Fibroblast of skin of scalp (primary cell): ENCODE measurements at regions not wholly inside any gene's neighbourhood (a gene's known extent, or its start where the extent isn't known, plus 50 kb on each side); places are given as distances from the start of the nearest gene placed in this dataset.

Experiments
- DNase-seq: peaks from one replicate; pipeline ENCODE4 v3.0.0-alpha.2; 2013

DNA sequence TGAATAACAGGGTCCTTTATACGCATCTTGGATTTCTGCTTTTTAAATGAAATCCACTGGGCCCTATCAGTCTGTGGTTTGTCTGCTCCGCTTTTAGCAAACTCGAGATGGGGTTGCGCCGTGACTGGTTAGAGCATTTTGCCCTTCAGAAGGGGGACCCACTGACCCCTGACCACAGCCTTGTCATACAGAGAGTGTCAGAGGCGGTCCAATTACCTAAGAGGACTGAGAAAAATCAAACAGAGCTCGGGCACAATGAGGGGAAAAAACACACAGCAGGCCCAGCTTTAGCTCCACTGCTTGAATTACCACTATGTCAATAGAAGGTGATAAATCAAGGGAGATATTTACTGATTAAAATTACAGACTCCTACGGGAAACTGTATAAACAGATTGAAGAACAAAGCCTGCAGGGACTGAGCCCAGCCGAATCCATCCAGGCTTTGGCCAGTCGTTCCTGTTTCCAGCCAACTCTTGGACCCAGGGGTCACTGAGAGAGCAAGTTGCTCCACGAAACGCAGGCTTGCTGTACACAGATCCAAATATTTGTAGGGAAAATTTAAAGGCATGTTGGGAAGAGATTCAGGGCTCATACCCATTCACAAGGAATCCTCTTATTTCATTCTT lies 131.9 kb upstream of the ZFHX3 start:
- DNase-seq: no peak

DNA sequence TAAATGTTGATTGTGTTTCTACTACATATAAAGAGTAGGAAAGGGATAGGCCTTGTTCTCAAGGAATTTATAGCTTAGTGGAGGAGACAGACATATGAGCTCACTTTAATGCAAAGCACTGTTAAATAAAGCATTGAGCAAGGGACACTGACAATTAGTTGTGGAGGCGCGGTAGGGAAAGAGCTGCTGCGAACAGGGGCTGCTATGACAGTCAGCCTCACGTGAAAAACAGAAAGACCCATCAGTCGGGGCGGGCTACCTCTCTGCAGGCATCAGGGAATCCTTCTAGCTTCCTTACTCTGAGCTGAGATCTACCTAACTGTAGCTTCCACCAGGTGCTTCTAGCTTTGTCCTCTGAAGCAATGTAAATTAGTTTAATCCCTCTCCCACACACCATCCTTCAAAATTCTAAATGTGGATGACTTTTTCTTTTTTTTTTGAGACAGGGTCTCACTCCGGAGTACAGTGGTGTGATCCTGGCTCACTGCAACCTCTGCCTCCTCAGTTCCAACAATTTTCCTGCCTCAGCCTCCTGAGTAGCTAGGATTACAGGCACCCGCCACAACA lies 129.9 kb upstream of the ZFHX3 start:
- no peak for DNase-seq

GRCh38 chr16:73176577-73177013 lies 128.7 kb upstream of the ZFHX3 start:
- DNase-seq: peak; percentile 95

DNA sequence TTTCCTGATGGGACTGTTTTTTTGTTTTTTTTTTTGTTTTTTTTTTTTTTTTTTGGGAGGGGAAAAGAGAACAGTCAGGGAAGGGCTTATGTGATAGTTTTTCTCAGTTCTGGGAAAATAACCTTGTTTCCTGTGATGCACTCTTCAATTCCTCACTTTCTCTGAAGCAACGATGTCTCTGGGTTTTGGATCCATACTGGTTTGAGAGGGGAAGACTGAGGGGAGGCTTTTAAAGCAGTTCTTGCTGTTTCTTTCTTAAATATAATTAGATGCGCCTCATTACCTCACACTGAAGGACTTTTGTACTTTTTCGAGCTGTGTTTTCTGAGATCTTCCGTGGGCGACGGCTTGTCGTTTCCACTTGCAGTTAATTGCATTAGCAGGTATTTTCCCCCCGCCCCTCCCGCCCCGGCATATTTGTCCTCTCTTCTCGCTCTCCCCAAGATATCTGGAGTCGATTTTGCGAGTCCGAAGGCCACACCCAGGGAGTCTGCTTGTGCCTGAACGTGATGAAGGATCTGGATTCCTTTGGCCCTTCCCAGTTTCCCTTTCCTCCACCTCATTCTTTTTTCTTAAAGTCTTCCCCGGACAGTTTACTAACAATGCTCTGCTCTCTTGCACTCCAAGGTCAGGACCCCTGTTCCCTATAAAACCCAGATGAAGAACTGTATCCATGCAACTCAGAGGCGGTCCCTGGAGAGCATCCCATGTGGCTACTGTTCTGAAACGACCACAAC lies 125.2 kb upstream of the ZFHX3 start:
- no peak for DNase-seq

DNA sequence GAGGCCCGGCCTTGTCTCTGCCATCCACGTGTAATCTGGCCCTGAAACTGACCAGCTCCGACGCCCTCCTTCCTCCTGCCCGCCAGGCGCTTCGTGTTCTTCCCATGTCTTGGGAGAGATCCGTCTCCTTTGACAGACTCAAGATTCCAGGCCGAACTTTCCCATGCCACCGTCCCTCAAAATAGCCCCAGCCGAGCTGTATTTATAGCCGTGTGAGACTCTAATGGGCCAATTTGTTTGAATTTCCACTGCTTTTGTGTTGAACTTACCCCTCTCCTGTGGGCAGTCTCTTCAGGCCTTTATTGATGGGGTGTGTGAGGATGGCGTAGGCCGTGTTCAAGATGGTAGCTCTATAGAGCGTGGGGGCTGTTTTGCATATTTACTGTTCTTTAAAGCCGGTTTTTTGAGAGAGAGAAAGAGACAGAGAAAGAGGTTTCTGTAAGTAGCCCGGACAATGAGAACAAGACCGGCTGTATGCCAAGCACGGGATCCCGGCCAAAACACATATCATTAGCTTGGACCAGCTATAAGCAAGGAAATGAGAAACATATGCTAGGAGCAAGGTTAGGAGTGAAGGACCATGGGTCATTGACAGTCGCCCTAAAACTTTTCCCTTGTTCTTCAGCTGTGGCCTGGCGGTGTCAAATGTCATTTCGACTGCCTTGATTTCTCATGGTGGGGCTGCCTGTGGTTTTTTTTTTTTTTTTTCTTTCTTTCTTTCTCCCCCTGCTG lies 124.5 kb upstream of the ZFHX3 start:
- peak; percentile 95 for DNase-seq

DNA sequence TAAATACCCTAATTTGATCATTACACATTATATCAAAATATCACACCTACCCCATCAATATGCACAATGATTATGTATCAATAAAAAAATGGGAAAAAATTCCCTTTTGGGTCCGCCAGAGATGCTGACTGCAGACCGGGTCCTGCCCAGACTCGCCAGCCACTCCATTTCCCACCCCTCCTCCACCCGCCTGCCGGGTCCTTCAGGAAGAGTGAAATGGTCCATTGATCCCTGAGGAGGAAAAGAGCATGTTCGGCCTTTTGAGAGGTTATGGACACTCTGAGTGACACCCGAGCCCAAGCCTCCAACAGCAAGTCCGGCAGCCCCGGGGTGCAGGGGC lies 123.9 kb upstream of the ZFHX3 start:
- DNase-seq: no peak

DNA sequence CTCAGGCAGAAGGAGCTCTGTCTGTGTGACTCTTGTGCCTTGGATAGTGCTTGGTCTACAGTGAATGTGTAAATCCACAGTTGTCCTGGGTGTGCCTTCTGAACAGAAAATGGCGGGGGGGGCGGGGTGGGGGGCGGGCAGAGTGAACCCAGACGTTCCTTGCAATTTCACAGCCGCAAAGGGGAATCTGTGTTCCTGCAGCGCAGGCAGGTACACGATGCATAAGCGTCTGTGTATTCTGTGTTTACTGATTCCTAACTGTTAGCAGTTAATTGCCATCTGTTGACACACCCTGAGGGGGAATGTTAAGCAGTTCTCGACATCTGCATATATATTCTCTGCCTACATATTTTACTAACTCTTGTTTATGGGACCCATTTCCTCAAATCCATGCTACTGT lies 123.5 kb upstream of the ZFHX3 start:
- peak; percentile 14 for DNase-seq

- DNase-seq: no peak
Measured at GRCh38 chr16:73170612-73171038, 122.7 kb upstream of the ZFHX3 start.

GRCh38 chr16:73166947-73167550 lies 119.1 kb upstream of the ZFHX3 start:
- DNase-seq: no peak

DNA sequence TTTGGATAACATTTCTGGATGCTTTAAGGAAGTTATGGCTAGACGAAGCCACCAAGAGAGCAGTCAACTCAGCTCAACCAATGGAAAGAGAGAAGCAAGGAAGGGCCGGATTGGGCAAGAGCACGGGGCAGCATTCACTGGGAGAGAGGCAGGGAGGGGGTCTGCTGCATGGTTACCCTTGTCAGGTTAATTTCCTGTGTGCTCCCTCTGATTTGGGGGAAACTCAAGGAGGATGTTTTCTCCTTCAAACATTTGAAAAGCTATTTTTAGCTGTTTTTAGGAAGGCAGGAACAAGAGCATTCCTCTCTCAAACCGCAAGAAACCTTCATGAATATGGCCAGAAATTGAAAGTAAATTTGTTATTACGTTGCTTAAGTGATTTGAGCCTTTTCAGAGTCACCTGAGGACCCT lies 118.5 kb upstream of the ZFHX3 start:
- DNase-seq: no peak

GRCh38 chr16:73163238-73163815 lies 115.4 kb upstream of the ZFHX3 start:
- DNase-seq: no peak

- no peak for DNase-seq
Measured at GRCh38 chr16:73161977-73162376, 114.0 kb upstream of the ZFHX3 start.

DNA sequence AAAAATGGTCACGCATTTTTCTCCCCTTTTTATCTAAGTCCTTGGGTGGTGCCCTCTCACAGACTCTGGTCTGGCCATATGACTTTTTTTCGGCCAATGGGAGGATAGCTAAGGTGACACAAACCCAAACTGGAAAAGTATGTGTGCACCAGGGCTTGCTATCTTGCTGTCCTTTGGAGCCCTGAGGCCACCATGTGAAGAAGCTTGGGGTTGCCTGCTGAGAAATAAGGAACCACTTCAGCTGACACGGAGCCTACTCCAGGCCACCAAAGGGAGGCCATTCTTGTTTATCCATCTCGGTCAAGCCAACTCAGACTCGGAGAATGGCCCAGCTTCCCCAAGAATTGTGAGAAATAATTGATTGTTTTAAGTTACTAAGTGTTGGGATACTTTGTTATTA lies 111.4 kb upstream of the ZFHX3 start:
- DNase-seq: no peak

DNA sequence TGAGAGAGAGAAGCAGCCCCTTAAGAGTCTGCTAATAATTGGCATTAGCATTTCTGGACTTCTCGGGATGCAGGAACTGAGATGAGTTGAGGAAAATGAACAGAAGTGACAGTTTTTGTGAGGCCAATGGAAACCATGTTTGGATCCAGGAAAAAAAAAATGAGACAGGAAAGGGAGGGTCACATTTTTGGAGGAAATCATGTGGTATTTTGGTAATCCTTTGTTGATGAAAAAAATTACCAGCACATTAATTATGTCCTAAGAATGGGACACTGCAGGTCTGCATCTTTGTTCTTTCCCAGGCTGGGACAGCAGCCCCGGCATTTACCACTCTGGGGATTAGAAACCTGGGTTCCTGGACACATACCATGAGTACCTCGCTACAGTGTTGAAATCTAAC lies 109.9 kb upstream of the ZFHX3 start:
- DNase-seq: no peak

DNA sequence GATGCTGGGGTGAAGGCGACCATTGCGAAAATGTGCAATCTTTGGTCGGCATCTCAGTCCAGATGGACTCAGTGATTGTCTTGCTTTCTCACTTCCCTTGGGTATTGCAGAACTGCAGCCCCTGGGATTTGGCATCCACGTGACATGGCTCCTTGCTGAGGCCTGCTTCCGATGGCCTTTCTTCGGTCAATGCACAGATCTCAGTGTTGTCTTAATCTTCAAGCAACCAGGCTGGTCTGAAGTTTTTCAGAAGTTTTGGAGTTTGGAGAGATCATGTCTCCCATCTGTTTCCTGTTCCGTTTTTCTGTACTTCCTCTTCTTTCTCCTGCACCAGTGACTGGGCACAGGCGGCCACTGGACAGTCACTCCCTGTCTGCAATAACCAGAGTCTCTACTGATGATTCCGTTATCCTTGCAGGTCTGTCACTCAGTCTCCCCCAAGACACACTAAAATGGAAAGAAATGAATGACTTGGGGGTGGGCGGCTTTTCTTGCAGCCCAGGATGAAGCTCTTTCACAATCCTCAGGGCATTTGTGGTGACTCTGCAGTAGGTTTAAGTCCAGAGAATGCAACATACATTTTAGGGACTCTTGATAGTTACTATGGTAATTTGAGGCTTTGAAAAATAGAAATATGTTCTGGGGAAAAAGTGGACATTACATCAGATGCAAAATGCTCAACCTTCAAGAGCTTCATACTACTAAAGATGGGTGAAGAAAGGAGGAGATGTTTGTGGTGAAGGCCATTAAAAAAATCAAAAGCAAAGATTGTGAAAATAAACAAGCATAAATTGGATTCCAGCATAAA lies 106.3 kb upstream of the ZFHX3 start:
- DNase-seq: no peak

DNA sequence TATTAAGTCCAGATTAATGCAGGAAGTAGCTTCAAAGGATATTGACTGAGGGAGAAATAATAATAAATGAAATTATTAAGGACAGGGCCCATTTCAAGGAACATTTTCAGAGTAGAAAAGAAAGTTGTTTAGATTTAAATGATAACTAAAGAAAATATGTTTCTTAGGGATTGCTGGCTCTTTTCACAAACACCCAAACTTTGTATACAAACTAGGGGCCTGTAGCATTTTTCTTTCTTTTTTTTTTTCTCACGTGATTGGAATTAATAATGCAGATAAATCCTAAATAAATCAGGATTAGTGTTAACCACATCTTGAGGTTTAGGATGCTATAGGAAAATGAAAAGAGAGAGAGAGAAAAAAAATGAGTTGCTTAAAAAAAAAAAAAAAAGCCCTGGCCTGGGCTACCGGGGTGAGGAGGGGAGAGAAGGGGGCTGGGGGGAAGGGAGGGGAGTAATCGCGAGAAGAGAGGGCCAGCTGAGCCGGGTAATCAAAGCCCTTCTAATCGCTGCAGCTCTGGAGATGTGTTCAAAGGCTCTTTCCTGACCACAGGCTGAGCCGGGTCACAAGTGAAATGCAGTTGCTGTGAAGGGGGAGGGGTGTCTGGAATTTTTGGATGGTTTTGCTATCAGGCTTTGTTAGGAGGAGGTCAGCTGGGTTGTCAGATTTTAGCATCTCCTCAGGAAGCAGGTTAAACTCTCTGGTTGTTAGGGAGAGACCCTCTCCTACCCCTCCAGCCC lies 104.6 kb upstream of the ZFHX3 start:
- DNase-seq: no peak

GRCh38 chr16:73151941-73152340 lies 104.0 kb upstream of the ZFHX3 start:
- DNase-seq: no peak

GRCh38 chr16:73151225-73151624 lies 103.3 kb upstream of the ZFHX3 start:
- no peak for DNase-seq

DNA sequence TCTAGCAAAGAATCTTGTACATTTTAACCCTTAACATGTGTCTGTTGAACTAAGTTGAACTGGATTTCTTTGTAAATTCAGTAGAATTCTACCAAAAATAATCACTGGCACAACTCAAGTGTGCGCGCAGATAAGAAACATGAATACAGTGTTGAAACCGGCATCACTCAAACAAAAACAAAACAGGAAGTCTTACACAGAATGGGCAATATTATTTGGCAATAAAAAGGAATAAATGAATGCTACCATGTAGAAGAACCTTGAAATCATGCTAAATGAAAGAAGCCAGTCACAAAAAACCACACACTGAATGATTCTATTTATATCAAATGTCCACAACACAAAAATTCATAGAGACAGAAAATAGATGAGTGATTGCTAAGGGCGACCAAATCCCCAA lies 102.9 kb upstream of the ZFHX3 start:
- DNase-seq: no peak

GRCh38 chr16:73149334-73149733 lies 101.4 kb upstream of the ZFHX3 start:
- no peak for DNase-seq

- DNase-seq: no peak
Measured at GRCh38 chr16:73147958-73148357, 100.0 kb upstream of the ZFHX3 start.
